ENCODE measurements at regions not wholly inside any gene's neighbourhood (a gene's known extent, or its start where the extent isn't known, plus 50 kb on each side); places are given as distances from the start of the nearest gene placed in this dataset.

DNA sequence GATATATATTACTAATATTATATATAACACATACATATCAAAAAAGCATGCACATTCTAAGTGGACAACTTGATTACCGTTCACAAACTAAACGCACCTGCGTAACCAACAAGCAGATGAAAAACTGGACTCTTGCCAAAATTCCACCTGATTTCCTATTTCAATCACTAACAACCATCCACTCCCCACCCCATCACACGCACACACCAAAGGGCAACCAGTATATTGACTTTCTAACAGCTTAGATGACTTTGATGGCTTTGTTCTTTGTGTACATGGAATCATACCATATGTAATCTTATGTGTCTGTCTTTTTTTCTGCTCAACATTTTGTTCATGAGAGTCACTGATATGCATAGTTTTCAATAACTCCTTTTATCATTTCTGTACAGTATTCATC, 496.8 kb upstream of the ARRDC4 start:
- TF ChIP-seq, protein P1, sequence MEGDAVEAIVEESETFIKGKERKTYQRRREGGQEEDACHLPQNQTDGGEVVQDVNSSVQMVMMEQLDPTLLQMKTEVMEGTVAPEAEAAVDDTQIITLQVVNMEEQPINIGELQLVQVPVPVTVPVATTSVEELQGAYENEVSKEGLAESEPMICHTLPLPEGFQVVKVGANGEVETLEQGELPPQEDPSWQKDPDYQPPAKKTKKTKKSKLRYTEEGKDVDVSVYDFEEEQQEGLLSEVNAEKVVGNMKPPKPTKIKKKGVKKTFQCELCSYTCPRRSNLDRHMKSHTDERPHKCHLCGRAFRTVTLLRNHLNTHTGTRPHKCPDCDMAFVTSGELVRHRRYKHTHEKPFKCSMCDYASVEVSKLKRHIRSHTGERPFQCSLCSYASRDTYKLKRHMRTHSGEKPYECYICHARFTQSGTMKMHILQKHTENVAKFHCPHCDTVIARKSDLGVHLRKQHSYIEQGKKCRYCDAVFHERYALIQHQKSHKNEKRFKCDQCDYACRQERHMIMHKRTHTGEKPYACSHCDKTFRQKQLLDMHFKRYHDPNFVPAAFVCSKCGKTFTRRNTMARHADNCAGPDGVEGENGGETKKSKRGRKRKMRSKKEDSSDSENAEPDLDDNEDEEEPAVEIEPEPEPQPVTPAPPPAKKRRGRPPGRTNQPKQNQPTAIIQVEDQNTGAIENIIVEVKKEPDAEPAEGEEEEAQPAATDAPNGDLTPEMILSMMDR (IDR thresholded peaks at IDR 0.05): no peak
- TF ChIP-seq POLR2A (IDR thresholded peaks at IDR 0.05): no peak

Measured in heart left ventricle (tissue), 13 donors.